ENCODE measurements at regions not wholly inside any gene's neighbourhood (a gene's known extent, or its start where the extent isn't known, plus 50 kb on each side); places are given as distances from the start of the nearest gene placed in this dataset.

- Mint-ChIP-seq H3K9me3 (ENCODE audit: unreplicated experiment) (no peaks in the 10 kb centered on the region), H3K4me3 (ENCODE audit: unreplicated experiment) (no peak overlapping the region), H3K27me3 (ENCODE audit: unreplicated experiment) (no peaks in the 10 kb centered on the region), H3K4me1 (ENCODE audit: unreplicated experiment) (no peaks in the 10 kb centered on the region), H3K27ac (ENCODE audit: unreplicated experiment) (no peak overlapping the region), H3K36me3 (ENCODE audit: unreplicated experiment) (no peaks in the 10 kb centered on the region)
- peak; percentile 51 for DNase-seq (ENCODE audit: extremely low spot score, unreplicated experiment)
- TF ChIP-seq CTCF (IDR thresholded peaks at IDR 0.05), result no peak
Measured at GRCh38 chr10:117781216-117781831, 238.8 kb downstream of the EMX2 start.

- H3K27me3 Mint-ChIP-seq (ENCODE audit: unreplicated experiment), result no peaks in the 10 kb centered on the region
- no peaks in the 10 kb centered on the region for H3K9me3 Mint-ChIP-seq (ENCODE audit: unreplicated experiment)
- TF ChIP-seq CTCF (IDR thresholded peaks at IDR 0.05), result no peak
- DNase-seq (ENCODE audit: extremely low spot score, unreplicated experiment), result peak; percentile 49
- H3K4me3 Mint-ChIP-seq (ENCODE audit: unreplicated experiment), result no peak overlapping the region
- no peaks in the 10 kb centered on the region for H3K36me3 Mint-ChIP-seq (ENCODE audit: unreplicated experiment)
- no peaks in the 10 kb centered on the region for H3K4me1 Mint-ChIP-seq (ENCODE audit: unreplicated experiment)
- no peak overlapping the region for H3K27ac Mint-ChIP-seq (ENCODE audit: unreplicated experiment)
Measured at GRCh38 chr10:117782276-117782675, 239.7 kb downstream of the EMX2 start.

- H3K27ac Mint-ChIP-seq (ENCODE audit: unreplicated experiment), result no peak overlapping the region
- no peak overlapping the region for H3K4me3 Mint-ChIP-seq (ENCODE audit: unreplicated experiment)
- TF ChIP-seq CTCF (IDR thresholded peaks at IDR 0.05), result no peak
- H3K4me1 Mint-ChIP-seq (ENCODE audit: unreplicated experiment), result no peaks in the 10 kb centered on the region
- H3K27me3 Mint-ChIP-seq (ENCODE audit: unreplicated experiment), result no peaks in the 10 kb centered on the region
- no peaks in the 10 kb centered on the region for H3K9me3 Mint-ChIP-seq (ENCODE audit: unreplicated experiment)
- peak; percentile 59 for DNase-seq (ENCODE audit: extremely low spot score, unreplicated experiment)
- no peaks in the 10 kb centered on the region for H3K36me3 Mint-ChIP-seq (ENCODE audit: unreplicated experiment)
Measured at GRCh38 chr10:117783698-117784395, 241.3 kb downstream of the EMX2 start.

- no peaks in the 10 kb centered on the region for H3K9me3 Mint-ChIP-seq (ENCODE audit: unreplicated experiment)
- H3K4me3 Mint-ChIP-seq (ENCODE audit: unreplicated experiment), result no peak overlapping the region
- H3K36me3 Mint-ChIP-seq (ENCODE audit: unreplicated experiment), result no peaks in the 10 kb centered on the region
- no peaks in the 10 kb centered on the region for H3K4me1 Mint-ChIP-seq (ENCODE audit: unreplicated experiment)
- TF ChIP-seq CTCF (IDR thresholded peaks at IDR 0.05), result no peak
- no peaks in the 10 kb centered on the region for H3K27me3 Mint-ChIP-seq (ENCODE audit: unreplicated experiment)
- no peak for DNase-seq (ENCODE audit: extremely low spot score, unreplicated experiment)
- H3K27ac Mint-ChIP-seq (ENCODE audit: unreplicated experiment), result no peak overlapping the region
Measured at GRCh38 chr10:117784776-117785175, 242.2 kb downstream of the EMX2 start.

- Mint-ChIP-seq H3K36me3 (ENCODE audit: unreplicated experiment) (no peaks in the 10 kb centered on the region), H3K27ac (ENCODE audit: unreplicated experiment) (no peak overlapping the region), H3K27me3 (ENCODE audit: unreplicated experiment) (no peaks in the 10 kb centered on the region), H3K4me1 (ENCODE audit: unreplicated experiment) (no peaks in the 10 kb centered on the region), H3K4me3 (ENCODE audit: unreplicated experiment) (no peak overlapping the region), H3K9me3 (ENCODE audit: unreplicated experiment) (no peaks in the 10 kb centered on the region)
- no peak for DNase-seq (ENCODE audit: extremely low spot score, unreplicated experiment)
- TF ChIP-seq CTCF (IDR thresholded peaks at IDR 0.05), result no peak
Measured at GRCh38 chr10:117788911-117789310, 246.4 kb downstream of the EMX2 start.
